ENCODE measurements at regions not wholly inside any gene's neighbourhood (a gene's known extent, or its start where the extent isn't known, plus 50 kb on each side); places are given as distances from the start of the nearest gene placed in this dataset.

DNA sequence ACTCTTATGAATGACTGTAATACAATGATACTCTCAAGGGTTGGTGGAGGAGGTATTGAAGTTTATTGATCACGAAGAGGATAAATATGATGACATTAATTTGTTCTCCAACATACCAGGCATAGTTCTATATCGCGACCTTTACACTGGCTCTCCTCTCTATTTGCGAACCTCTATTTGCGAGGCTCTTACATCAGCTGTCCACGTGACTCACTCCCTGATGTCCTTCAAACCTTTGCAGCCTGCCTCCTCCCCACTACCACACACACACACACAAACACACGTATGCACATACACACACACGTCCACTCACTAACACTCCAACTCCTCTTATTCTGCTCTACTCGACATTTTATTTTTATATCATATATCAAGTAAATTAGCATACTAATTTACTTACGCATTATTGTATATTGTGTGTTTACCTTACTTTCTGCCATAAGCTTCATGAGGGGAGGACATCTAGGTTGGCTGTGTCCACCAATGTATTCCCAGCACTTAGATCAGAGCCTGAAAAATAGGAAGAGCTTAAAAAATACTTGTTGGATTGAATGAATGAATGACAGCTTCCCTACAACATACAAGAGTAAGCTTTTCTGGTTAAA lies 53.3 kb upstream of the TNFRSF21 start (continued):
- TF ChIP-seq, protein P1, sequence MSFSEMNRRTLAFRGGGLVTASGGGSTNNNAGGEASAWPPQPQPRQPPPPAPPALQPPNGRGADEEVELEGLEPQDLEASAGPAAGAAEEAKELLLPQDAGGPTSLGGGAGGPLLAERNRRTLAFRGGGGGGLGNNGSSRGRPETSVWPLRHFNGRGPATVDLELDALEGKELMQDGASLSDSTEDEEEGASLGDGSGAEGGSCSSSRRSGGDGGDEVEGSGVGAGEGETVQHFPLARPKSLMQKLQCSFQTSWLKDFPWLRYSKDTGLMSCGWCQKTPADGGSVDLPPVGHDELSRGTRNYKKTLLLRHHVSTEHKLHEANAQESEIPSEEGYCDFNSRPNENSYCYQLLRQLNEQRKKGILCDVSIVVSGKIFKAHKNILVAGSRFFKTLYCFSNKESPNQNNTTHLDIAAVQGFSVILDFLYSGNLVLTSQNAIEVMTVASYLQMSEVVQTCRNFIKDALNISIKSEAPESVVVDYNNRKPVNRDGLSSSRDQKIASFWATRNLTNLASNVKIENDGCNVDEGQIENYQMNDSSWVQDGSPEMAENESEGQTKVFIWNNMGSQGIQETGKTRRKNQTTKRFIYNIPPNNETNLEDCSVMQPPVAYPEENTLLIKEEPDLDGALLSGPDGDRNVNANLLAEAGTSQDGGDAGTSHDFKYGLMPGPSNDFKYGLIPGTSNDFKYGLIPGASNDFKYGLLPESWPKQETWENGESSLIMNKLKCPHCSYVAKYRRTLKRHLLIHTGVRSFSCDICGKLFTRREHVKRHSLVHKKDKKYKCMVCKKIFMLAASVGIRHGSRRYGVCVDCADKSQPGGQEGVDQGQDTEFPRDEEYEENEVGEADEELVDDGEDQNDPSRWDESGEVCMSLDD (CRISPR knock-in tag; IDR thresholded peaks at IDR 0.05; ENCODE audit: borderline replicate concordance): no peak
- TF ChIP-seq NPAS2 (CRISPR knock-in tag; IDR thresholded peaks at IDR 0.05; ENCODE audit: borderline replicate concordance): no peak
- TF ChIP-seq, protein P2, sequence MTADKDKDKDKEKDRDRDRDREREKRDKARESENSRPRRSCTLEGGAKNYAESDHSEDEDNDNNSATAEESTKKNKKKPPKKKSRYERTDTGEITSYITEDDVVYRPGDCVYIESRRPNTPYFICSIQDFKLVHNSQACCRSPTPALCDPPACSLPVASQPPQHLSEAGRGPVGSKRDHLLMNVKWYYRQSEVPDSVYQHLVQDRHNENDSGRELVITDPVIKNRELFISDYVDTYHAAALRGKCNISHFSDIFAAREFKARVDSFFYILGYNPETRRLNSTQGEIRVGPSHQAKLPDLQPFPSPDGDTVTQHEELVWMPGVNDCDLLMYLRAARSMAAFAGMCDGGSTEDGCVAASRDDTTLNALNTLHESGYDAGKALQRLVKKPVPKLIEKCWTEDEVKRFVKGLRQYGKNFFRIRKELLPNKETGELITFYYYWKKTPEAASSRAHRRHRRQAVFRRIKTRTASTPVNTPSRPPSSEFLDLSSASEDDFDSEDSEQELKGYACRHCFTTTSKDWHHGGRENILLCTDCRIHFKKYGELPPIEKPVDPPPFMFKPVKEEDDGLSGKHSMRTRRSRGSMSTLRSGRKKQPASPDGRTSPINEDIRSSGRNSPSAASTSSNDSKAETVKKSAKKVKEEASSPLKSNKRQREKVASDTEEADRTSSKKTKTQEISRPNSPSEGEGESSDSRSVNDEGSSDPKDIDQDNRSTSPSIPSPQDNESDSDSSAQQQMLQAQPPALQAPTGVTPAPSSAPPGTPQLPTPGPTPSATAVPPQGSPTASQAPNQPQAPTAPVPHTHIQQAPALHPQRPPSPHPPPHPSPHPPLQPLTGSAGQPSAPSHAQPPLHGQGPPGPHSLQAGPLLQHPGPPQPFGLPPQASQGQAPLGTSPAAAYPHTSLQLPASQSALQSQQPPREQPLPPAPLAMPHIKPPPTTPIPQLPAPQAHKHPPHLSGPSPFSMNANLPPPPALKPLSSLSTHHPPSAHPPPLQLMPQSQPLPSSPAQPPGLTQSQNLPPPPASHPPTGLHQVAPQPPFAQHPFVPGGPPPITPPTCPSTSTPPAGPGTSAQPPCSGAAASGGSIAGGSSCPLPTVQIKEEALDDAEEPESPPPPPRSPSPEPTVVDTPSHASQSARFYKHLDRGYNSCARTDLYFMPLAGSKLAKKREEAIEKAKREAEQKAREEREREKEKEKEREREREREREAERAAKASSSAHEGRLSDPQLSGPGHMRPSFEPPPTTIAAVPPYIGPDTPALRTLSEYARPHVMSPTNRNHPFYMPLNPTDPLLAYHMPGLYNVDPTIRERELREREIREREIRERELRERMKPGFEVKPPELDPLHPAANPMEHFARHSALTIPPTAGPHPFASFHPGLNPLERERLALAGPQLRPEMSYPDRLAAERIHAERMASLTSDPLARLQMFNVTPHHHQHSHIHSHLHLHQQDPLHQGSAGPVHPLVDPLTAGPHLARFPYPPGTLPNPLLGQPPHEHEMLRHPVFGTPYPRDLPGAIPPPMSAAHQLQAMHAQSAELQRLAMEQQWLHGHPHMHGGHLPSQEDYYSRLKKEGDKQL (CRISPR knock-in tag; IDR thresholded peaks at IDR 0.05; ENCODE audit: low read depth): no peak
- no peak for TF ChIP-seq NCOA1 (CRISPR knock-in tag; IDR thresholded peaks at IDR 0.05)
- TF ChIP-seq NFE2 (CRISPR knock-in tag; IDR thresholded peaks at IDR 0.05): no peak
- no peak for TF ChIP-seq ZFP37 (CRISPR knock-in tag; IDR thresholded peaks at IDR 0.05; ENCODE audit: borderline replicate concordance)
- TF ChIP-seq, protein P3, sequence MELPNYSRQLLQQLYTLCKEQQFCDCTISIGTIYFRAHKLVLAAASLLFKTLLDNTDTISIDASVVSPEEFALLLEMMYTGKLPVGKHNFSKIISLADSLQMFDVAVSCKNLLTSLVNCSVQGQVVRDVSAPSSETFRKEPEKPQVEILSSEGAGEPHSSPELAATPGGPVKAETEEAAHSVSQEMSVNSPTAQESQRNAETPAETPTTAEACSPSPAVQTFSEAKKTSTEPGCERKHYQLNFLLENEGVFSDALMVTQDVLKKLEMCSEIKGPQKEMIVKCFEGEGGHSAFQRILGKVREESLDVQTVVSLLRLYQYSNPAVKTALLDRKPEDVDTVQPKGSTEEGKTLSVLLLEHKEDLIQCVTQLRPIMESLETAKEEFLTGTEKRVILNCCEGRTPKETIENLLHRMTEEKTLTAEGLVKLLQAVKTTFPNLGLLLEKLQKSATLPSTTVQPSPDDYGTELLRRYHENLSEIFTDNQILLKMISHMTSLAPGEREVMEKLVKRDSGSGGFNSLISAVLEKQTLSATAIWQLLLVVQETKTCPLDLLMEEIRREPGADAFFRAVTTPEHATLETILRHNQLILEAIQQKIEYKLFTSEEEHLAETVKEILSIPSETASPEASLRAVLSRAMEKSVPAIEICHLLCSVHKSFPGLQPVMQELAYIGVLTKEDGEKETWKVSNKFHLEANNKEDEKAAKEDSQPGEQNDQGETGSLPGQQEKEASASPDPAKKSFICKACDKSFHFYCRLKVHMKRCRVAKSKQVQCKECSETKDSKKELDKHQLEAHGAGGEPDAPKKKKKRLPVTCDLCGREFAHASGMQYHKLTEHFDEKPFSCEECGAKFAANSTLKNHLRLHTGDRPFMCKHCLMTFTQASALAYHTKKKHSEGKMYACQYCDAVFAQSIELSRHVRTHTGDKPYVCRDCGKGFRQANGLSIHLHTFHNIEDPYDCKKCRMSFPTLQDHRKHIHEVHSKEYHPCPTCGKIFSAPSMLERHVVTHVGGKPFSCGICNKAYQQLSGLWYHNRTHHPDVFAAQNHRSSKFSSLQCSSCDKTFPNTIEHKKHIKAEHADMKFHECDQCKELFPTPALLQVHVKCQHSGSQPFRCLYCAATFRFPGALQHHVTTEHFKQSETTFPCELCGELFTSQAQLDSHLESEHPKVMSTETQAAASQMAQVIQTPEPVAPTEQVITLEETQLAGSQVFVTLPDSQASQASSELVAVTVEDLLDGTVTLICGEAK (IDR thresholded peaks at IDR 0.05): peak; percentile 9; the same call in 1 of the 2 replicates
- TF ChIP-seq, protein P3 (CRISPR knock-in tag; IDR thresholded peaks at IDR 0.05): no peak
- TF ChIP-seq, protein P4, sequence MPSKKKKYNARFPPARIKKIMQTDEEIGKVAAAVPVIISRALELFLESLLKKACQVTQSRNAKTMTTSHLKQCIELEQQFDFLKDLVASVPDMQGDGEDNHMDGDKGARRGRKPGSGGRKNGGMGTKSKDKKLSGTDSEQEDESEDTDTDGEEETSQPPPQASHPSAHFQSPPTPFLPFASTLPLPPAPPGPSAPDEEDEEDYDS (CRISPR knock-in tag; IDR thresholded peaks at IDR 0.05): no peak
- TF ChIP-seq ZNF263 (CRISPR knock-in tag; IDR thresholded peaks at IDR 0.05): no peak
- peak; percentile 63; the same call in 1 of the 2 replicates for TF ChIP-seq KLF6 (CRISPR knock-in tag; IDR thresholded peaks at IDR 0.05)

Measured in HepG2 (cell line).